ENCODE measurements at regions not wholly inside any gene's neighbourhood (a gene's known extent, or its start where the extent isn't known, plus 50 kb on each side); places are given as distances from the start of the nearest gene placed in this dataset.
"Not testable (repeated sequence)": the region's sequence is repeated elsewhere in the genome, so short reads cannot be mapped to it uniquely, and the experiment has no call there.

DNA sequence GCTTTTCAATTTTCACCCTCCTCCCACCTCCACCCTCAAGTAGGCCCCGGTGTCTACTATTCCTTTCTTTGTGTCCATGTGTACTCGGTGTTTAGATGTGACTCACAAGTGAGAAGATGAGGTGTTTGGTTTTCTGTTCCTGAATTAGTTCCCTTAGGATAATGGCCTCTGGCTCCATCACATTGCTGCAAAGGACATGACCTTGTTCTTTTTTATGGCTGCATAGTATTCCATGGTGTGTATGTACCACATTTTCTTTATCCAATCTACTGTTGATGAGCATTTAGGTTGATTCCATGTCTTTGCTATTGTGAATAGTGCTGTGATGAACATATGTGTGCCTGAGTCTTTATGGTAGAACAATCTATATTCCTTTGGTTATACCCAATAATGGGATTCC lies 125.1 kb upstream of the RAB18 start:
- not testable (repeated sequence) for TF ChIP-seq EZH2 (IDR thresholded peaks at IDR 0.05); POLR2AphosphoS5 (IDR thresholded peaks at IDR 0.05; ENCODE audit: borderline replicate concordance, low read depth, low read length)

All from SK-N-MC (cell line).